Stomach smooth muscle (tissue), 2 donors: ENCODE measurements at regions not wholly inside any gene's neighbourhood (a gene's known extent, or its start where the extent isn't known, plus 50 kb on each side); places are given as distances from the start of the nearest gene placed in this dataset.
"Not testable (repeated sequence)": the region's sequence is repeated elsewhere in the genome, so short reads cannot be mapped to it uniquely, and the experiment has no call there.

Experiments used
- H3K27ac ChIP-seq: one replicate; pipeline ENCODE4 v1.7.0; 2013; ENCODE audit warnings: mild to moderate bottlenecking, low read length, inconsistent platforms
- H3K27me3 ChIP-seq, 2 donors: one replicate each; pipeline ENCODE4 v1.7.0; 2013; ENCODE audit warnings: low read length in 2 of 2; ENCODE audit not compliant: insufficient read depth in 2 of 2, control insufficient read depth in 1 of 2
- H3K36me3 ChIP-seq, 2 donors: one replicate each; pipeline ENCODE4 v1.7.0; 2013; ENCODE audit warnings: low read length in 2 of 2; ENCODE audit not compliant: control insufficient read depth in 2 of 2, insufficient read depth in 2 of 2
- H3K4me1 ChIP-seq: one replicate; pipeline ENCODE4 v1.7.0; 2013; ENCODE audit warnings: low read length; ENCODE audit not compliant: control insufficient read depth, insufficient read depth
- H3K4me3 ChIP-seq, 2 donors: one replicate each; pipeline ENCODE4 v1.7.0; 2013; ENCODE audit warnings: low read length in 2 of 2
- H3K9ac ChIP-seq, 2 donors: one replicate each; pipeline ENCODE4 v1.7.0; 2013; ENCODE audit warnings: low read length in 2 of 2, mild to moderate bottlenecking in 1 of 2
- H3K9me3 ChIP-seq, 2 donors: one replicate each; pipeline ENCODE4 v1.7.0; 2013; ENCODE audit warnings: low read length in 2 of 2; ENCODE audit not compliant: control insufficient read depth in 2 of 2
- donor health status: healthy.
- donor health status: Pancreatic carcinoma.

DNA sequence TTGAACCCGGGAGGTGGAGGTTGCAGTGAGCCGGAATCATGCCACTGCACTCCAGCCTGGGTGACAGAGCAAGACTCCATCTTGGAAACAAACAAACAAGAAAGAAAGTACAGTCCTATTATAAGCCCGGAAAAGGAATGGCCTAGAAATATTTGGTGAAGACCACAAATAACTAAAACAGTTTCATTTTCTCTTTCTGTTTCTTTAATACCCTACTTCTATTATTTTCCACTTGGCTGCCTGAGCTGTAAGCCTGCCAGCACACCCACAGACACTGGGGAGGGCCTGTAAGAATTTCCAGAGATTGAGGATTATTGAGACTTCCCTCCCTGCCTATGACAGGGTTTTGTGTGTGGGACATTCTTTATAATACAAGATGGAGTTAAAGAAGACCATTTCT lies 188.0 kb upstream of the DCC start:
- Histone ChIP-seq H3K9ac (no peak overlapping the region), H3K36me3 (no peaks in the 10 kb centered on the region), H3K4me1 (no peaks in the 10 kb centered on the region), H3K27ac (no peak overlapping the region), H3K4me3 (no peak overlapping the region), H3K27me3 (no peaks in the 10 kb centered on the region), H3K9me3 (no peaks in the 10 kb centered on the region)

- Histone ChIP-seq H3K27me3 (no peaks in the 10 kb centered on the region), H3K9me3 (no peaks in the 10 kb centered on the region), H3K27ac (no peak overlapping the region), H3K4me1 (no peaks in the 10 kb centered on the region), H3K36me3 (no peaks in the 10 kb centered on the region), H3K9ac (no peak overlapping the region), H3K4me3 (no peak overlapping the region)
These were observed 183.8 kb upstream of the DCC start for GRCh38 chr18:52156166-52156565.

DNA sequence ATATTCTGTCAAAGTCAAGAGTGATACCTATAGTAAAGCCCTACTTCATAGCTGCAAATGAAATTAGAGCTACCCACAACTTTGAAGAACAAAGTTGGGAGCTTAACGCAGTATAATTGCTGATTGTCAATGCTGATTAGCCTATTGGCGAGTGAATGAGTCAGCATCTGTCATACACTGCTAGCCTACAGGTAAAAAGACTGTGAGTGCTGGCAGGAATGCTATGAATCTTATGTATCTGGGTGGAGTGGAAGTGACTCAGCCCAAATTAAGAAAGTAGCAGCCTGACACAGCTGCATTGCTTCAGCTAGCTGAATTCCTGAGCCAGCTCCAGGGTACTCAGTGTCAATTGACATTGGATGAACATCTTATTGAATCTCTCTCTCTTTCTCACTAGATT lies 179.4 kb upstream of the DCC start:
- Histone ChIP-seq H3K4me3 (no peak overlapping the region), H3K36me3 (no peaks in the 10 kb centered on the region), H3K27me3 (no peaks in the 10 kb centered on the region), H3K9ac (no peak overlapping the region), H3K27ac (no peak overlapping the region), H3K9me3 (no peaks in the 10 kb centered on the region), H3K4me1 (no peaks in the 10 kb centered on the region)

DNA sequence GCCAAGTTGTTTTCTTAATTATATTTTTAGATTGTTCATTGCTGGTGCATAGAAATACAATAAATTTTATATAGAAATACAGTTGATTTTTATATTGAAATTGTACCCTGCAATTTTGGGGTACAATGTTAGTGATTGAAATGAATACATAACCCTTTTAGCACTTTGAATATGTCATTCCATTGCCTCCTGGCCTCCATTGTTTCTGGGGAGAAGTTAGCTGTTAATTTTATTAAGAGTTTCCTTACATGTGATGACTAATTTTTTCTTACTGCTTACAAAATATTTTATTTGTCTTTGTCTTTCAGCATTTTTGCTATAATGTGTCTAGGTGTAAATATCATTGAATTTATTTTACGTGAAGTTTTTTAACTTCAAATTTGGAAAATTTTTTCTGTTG lies 176.5 kb upstream of the DCC start:
- no peaks in the 10 kb centered on the region for H3K9me3 ChIP-seq
- H3K4me1 ChIP-seq, result no peaks in the 10 kb centered on the region
- no peaks in the 10 kb centered on the region for H3K36me3 ChIP-seq
- no peak overlapping the region for H3K27ac ChIP-seq
- no peak overlapping the region for H3K9ac ChIP-seq
- no peak overlapping the region for H3K4me3 ChIP-seq
- no peaks in the 10 kb centered on the region for H3K27me3 ChIP-seq

DNA sequence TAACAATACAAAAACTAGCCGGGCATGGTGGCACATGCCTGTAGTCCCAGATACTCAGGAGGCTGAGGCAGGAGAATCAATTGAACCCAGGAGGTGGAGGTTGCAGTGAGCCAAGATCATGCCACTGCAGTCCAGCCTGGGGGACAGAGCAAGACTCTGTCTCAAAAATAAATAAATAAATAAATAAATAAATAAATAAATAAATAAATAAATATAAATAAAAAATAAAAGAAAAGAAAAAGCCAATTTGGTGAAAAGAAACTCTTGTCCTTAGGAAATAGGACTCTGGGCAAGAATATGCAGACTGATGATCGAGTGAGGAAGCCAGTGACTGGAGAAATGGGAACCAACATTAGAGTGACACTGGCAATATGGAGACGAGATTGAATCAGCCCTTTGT lies 171.9 kb upstream of the DCC start:
- H3K36me3 ChIP-seq, H3K9me3 ChIP-seq, H3K4me3 ChIP-seq, H3K27me3 ChIP-seq, H3K9ac ChIP-seq, H3K27ac ChIP-seq, H3K4me1 ChIP-seq: not testable (repeated sequence)

GRCh38 chr18:52174220-52174619 lies 165.8 kb upstream of the DCC start:
- Histone ChIP-seq H3K9me3 (no peaks in the 10 kb centered on the region), H3K36me3 (no peaks in the 10 kb centered on the region), H3K4me3 (no peak overlapping the region), H3K4me1 (no peaks in the 10 kb centered on the region), H3K9ac (no peak overlapping the region), H3K27me3 (no peaks in the 10 kb centered on the region), H3K27ac (no peak overlapping the region)

GRCh38 chr18:52175406-52175805 lies 164.6 kb upstream of the DCC start:
- H3K27ac ChIP-seq, result no peak overlapping the region
- H3K9ac ChIP-seq, result no peak overlapping the region
- no peaks in the 10 kb centered on the region for H3K9me3 ChIP-seq
- no peaks in the 10 kb centered on the region for H3K4me1 ChIP-seq
- H3K4me3 ChIP-seq, result no peak overlapping the region
- H3K27me3 ChIP-seq, result no peaks in the 10 kb centered on the region
- H3K36me3 ChIP-seq, result no peaks in the 10 kb centered on the region

GRCh38 chr18:52183107-52183506 lies 156.9 kb upstream of the DCC start:
- Histone ChIP-seq H3K27ac (no peak overlapping the region), H3K9me3 (no peaks in the 10 kb centered on the region), H3K27me3 (no peaks in the 10 kb centered on the region), H3K4me3 (no peak overlapping the region), H3K4me1 (no peaks in the 10 kb centered on the region), H3K36me3 (no peaks in the 10 kb centered on the region), H3K9ac (no peak overlapping the region)

DNA sequence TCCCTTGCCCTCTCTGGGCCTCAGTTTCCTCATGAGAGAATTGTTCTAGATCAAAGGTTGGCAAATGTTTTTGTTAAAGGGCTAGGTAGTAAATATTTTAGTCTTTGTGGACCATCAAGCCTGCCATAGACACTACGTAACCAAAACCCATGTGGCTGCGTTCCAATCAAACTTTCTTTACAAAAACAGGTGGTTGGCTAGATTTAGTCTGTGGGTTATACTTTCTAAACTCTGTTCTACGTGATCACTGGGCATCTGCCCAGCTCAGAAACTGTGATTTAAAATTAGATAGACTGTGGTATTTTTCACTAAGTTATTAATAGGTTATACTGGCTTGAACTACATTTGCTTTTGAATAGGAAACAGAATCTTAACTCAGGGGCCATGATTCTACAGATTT lies 149.8 kb upstream of the DCC start:
- Histone ChIP-seq H3K4me1 (no peaks in the 10 kb centered on the region), H3K36me3 (no peaks in the 10 kb centered on the region), H3K9me3 (no peaks in the 10 kb centered on the region), H3K4me3 (no peak overlapping the region), H3K9ac (no peak overlapping the region), H3K27me3 (no peaks in the 10 kb centered on the region), H3K27ac (no peak overlapping the region)

GRCh38 chr18:52190631-52191030 lies 149.4 kb upstream of the DCC start:
- no peak overlapping the region for H3K27ac ChIP-seq
- H3K27me3 ChIP-seq, result no peaks in the 10 kb centered on the region
- H3K4me1 ChIP-seq, result no peaks in the 10 kb centered on the region
- H3K36me3 ChIP-seq, result no peaks in the 10 kb centered on the region
- H3K4me3 ChIP-seq, result no peak overlapping the region
- H3K9ac ChIP-seq, result no peak overlapping the region
- H3K9me3 ChIP-seq, result no peaks in the 10 kb centered on the region

GRCh38 chr18:52200406-52200805 lies 139.6 kb upstream of the DCC start:
- Histone ChIP-seq H3K36me3 (no peaks in the 10 kb centered on the region), H3K4me3 (no peak overlapping the region), H3K9ac (no peak overlapping the region), H3K4me1 (no peaks in the 10 kb centered on the region), H3K27me3 (no peaks in the 10 kb centered on the region), H3K27ac (no peak overlapping the region), H3K9me3 (no peaks in the 10 kb centered on the region)
